Osteocyte (in vitro differentiated cells): ENCODE measurements at regions not wholly inside any gene's neighbourhood (a gene's known extent, or its start where the extent isn't known, plus 50 kb on each side); places are given as distances from the start of the nearest gene placed in this dataset.

Source experiments
- DNase-seq: peaks from one replicate; pipeline ENCODE4 v3.0.0; 2021; ENCODE audit warnings: mixed read lengths; ENCODE audit not compliant: unreplicated experiment; ENCODE audit errors: extremely low spot score
- H3K27ac Mint-ChIP-seq: one replicate; pipeline ENCODE4 v1.8.0; 2021; ENCODE audit warnings: mild to moderate bottlenecking, mixed read lengths; ENCODE audit not compliant: unreplicated experiment
- H3K27me3 Mint-ChIP-seq: one replicate; pipeline ENCODE4 v1.8.0; 2021; ENCODE audit warnings: mixed read lengths; ENCODE audit not compliant: unreplicated experiment
- H3K36me3 Mint-ChIP-seq: one replicate; pipeline ENCODE4 v1.8.0; 2021; ENCODE audit warnings: mixed read lengths; ENCODE audit not compliant: unreplicated experiment
- H3K4me1 Mint-ChIP-seq: one replicate; pipeline ENCODE4 v1.8.0; 2021; ENCODE audit warnings: mixed read lengths; ENCODE audit not compliant: unreplicated experiment
- H3K4me3 Mint-ChIP-seq: one replicate; pipeline ENCODE4 v1.8.0; 2021; ENCODE audit warnings: mild to moderate bottlenecking, moderate library complexity, mixed read lengths; ENCODE audit not compliant: unreplicated experiment
- H3K9me3 Mint-ChIP-seq: one replicate; pipeline ENCODE4 v1.8.0; 2021; ENCODE audit warnings: mixed read lengths; ENCODE audit not compliant: unreplicated experiment
- CTCF ChIP-seq: fragments of 200-600 bp; sonication (generic); IDR thresholded peaks from 2 replicates; pipeline ENCODE4 v1.5.0; 2021; ENCODE audit warnings: antibody characterized with exemption, mild to moderate bottlenecking, moderate library complexity

- Mint-ChIP-seq H3K4me1 (peaks cover 13% of the 10 kb centered on the region), H3K27ac (no peak overlapping the region), H3K9me3 (peaks cover 9% of the 10 kb centered on the region), H3K27me3 (peaks cover 28% of the 10 kb centered on the region), H3K36me3 (peaks cover 7% of the 10 kb centered on the region), H3K4me3 (no peak overlapping the region)
- DNase-seq, result no peak
- TF ChIP-seq CTCF, result no peak
These were observed 147.3 kb upstream of the CYP1B1 start for GRCh38 chr2:38223256-38223655.

- peaks cover 9% of the 10 kb centered on the region for H3K27me3 Mint-ChIP-seq
- H3K9me3 Mint-ChIP-seq, result peaks cover 9% of the 10 kb centered on the region
- DNase-seq, result no peak
- peaks cover 10% of the 10 kb centered on the region for H3K36me3 Mint-ChIP-seq
- H3K4me3 Mint-ChIP-seq, result no peak overlapping the region
- peaks cover 13% of the 10 kb centered on the region for H3K4me1 Mint-ChIP-seq
- TF ChIP-seq CTCF, result no peak
- H3K27ac Mint-ChIP-seq, result no peak overlapping the region
These were observed 144.2 kb upstream of the CYP1B1 start for GRCh38 chr2:38220164-38220563.

- Mint-ChIP-seq H3K27me3 (peaks cover 7% of the 10 kb centered on the region), H3K4me1 (peaks cover 15% of the 10 kb centered on the region), H3K9me3 (peaks cover 9% of the 10 kb centered on the region), H3K4me3 (no peak overlapping the region), H3K27ac (no peak overlapping the region), H3K36me3 (peaks cover 10% of the 10 kb centered on the region)
- DNase-seq, result no peak
- no peak for TF ChIP-seq CTCF
These were observed 143.0 kb upstream of the CYP1B1 start for GRCh38 chr2:38218995-38219394.

GRCh38 chr2:38218591-38218991 is 142.6 kb upstream of the CYP1B1 start:
- Mint-ChIP-seq H3K4me3 (no peak overlapping the region), H3K4me1 (peaks cover 19% of the 10 kb centered on the region), H3K27me3 (peaks cover 7% of the 10 kb centered on the region), H3K9me3 (peaks cover 9% of the 10 kb centered on the region), H3K36me3 (peaks cover 10% of the 10 kb centered on the region), H3K27ac (no peak overlapping the region)
- no peak for TF ChIP-seq CTCF
- DNase-seq, result no peak

GRCh38 chr2:38217401-38218188 is 141.6 kb upstream of the CYP1B1 start:
- no peak for DNase-seq
- Mint-ChIP-seq H3K9me3 (peaks cover 9% of the 10 kb centered on the region), H3K4me3 (no peak overlapping the region), H3K27me3 (peaks cover 7% of the 10 kb centered on the region), H3K36me3 (peaks cover 10% of the 10 kb centered on the region), H3K4me1 (peaks cover 20% of the 10 kb centered on the region), H3K27ac (peak overlapping the region; percentile 9)
- no peak for TF ChIP-seq CTCF
